Subcutaneous abdominal adipose tissue (tissue), 5 donors: ENCODE measurements at regions not wholly inside any gene's neighbourhood (a gene's known extent, or its start where the extent isn't known, plus 50 kb on each side); places are given as distances from the start of the nearest gene placed in this dataset.
"Not testable (repeated sequence)": the region's sequence is repeated elsewhere in the genome, so short reads cannot be mapped to it uniquely, and the experiment has no call there.

Experiments used
- H3K27ac ChIP-seq: one replicate; pipeline ENCODE4 v1.7.0; 2013; ENCODE audit warnings: low read depth, mild to moderate bottlenecking, inconsistent platforms, low read length, moderate library complexity
- H3K27me3 ChIP-seq, 5 donors: one replicate each; pipeline ENCODE4 v1.7.0; 2013; ENCODE audit warnings: low read length in 5 of 5, inconsistent platforms in 1 of 5; ENCODE audit not compliant: control insufficient read depth in 5 of 5, insufficient read depth in 4 of 5
- H3K36me3 ChIP-seq, 5 donors: one replicate each; pipeline ENCODE4 v1.7.0; 2013; ENCODE audit warnings: low read length in 5 of 5; ENCODE audit not compliant: control insufficient read depth in 5 of 5, insufficient read depth in 5 of 5
- H3K4me1 ChIP-seq, 5 donors: one replicate each; pipeline ENCODE4 v1.7.0; 2013; ENCODE audit warnings: low read length in 5 of 5, mild to moderate bottlenecking in 3 of 5, moderate library complexity in 1 of 5; ENCODE audit not compliant: control insufficient read depth in 5 of 5, insufficient read depth in 5 of 5
- H3K4me3 ChIP-seq, 5 donors: one replicate each; pipeline ENCODE4 v1.7.0; 2013; ENCODE audit warnings: low read length in 5 of 5, low read depth in 1 of 5
- H3K9ac ChIP-seq, 5 donors: one replicate each; pipeline ENCODE4 v1.7.0; 2013; ENCODE audit warnings: low read length in 5 of 5, mild to moderate bottlenecking in 4 of 5, moderate library complexity in 3 of 5
- H3K9me3 ChIP-seq, 5 donors: one replicate each; pipeline ENCODE4 v1.7.0; 2013; ENCODE audit warnings: low read length in 5 of 5; ENCODE audit not compliant: control insufficient read depth in 5 of 5
- donor health status: healthy.
- donor health status: healthy.
- donor health status: healthy.
- donor health status: healthy.
- donor health status: healthy.

DNA sequence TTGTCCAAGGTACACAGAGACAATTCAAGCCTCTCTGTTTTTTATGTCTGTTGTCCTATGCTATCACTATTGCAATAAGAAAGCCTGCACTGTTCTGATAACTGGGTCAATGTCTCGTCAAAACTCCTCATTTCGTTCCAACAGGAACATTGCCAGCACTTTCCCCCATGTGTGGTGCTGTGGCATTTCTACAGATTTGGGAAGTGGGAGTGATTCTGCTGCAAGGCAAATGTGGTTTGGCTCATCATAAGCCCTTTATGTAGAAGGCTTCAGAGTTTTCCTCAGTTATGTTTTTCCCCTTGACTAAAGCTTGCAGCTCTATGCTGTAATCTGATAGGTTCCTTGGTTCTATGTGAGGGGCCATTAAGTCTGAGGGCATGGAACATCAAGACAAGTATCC lies 324.1 kb upstream of the TCF4 start:
- Histone ChIP-seq H3K27me3 (no peaks in the 10 kb centered on the region), H3K4me1 (peaks cover 0 to 7% (median 3%) of the 10 kb centered on the region in 5 donors), H3K4me3 (no peak overlapping the region), H3K9me3 (no peaks in the 10 kb centered on the region), H3K36me3 (no peaks in the 10 kb centered on the region), H3K9ac (no peak overlapping the region), H3K27ac (no peak overlapping the region)

DNA sequence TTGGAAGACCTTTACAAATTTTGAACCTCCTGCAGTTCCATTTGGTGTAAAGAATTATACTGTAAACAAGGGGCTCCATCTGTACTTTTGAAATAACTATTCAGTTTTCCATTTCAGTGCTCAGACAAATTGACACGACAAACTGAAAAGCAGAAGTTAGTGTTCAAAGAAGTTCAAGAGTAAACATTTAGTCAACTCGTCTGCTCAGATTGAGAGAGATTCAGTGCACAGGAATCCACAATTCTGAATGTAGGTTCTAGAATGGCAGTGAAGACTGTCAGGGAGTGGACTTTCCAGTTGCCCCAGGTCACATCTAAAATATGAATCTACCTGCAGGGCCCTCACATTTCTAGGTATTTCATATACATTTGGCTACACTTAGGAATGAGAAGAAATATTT lies 322.3 kb upstream of the TCF4 start:
- no peak overlapping the region for H3K4me3 ChIP-seq
- H3K9ac ChIP-seq: no peak overlapping the region
- H3K36me3 ChIP-seq: no peaks in the 10 kb centered on the region
- H3K4me1 ChIP-seq: peaks cover 0 to 7% (median 3%) of the 10 kb centered on the region in 5 donors
- H3K27ac ChIP-seq: no peak overlapping the region
- no peaks in the 10 kb centered on the region for H3K27me3 ChIP-seq
- H3K9me3 ChIP-seq: no peaks in the 10 kb centered on the region

DNA sequence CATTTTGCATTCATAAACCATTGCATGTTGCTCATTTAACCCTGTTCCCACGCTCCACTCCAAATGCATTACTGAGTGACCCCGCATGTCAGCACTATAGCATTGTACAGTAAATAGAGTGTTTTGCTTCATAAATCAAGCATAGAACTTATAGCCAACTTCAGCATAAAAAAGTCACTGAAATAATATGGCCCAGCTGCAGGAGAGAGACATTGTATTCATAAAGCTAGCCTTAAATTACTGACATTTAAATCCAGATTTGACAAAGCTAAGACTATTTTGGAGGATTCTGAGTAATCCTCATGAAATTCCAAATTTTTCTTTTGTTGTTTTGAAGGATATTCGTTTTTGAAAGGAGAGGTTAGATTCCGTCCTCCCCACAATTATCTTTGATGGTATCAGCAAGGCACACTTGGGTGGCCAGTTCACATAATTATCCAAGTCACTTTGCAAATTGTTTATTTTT lies 320.9 kb upstream of the TCF4 start:
- Histone ChIP-seq H3K4me1 (peaks cover 0 to 7% (median 3%) of the 10 kb centered on the region in 5 donors), H3K9ac (no peak overlapping the region), H3K9me3 (no peaks in the 10 kb centered on the region), H3K27me3 (no peaks in the 10 kb centered on the region), H3K4me3 (no peak overlapping the region), H3K27ac (no peak overlapping the region), H3K36me3 (no peaks in the 10 kb centered on the region)

DNA sequence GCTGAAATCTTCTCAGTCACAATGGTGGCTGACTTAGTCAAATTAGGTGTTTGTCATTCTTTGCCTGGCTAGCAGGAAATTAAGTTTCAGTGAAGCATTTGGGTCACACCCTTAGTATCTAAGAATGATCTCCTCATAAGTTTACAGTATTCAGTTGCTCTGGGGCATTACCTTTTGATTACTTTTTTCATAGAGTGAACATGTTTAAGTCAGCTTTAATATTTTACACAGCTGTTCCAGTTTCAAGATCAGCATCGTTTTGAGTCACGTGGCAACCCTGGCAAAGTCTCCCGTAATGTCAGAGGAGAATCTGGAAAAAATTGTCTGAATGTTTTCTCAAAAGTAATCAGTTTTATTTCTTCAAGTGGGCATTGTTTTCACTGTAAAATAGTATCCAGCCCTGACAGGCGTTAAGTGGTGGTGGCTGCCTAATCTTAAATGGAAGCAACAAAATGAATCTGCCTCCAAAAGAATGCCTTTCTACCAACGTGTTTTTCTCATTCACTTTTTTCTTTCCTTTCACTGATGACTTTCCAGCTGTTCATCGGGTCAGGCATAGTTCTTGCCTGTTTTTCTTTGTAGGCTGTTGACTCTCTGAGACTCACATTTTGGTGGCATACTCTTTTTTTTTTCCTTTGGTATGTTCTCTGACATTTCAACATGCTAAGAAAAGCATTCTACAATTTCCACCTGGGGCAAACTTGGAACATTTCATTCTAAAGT lies 319.6 kb upstream of the TCF4 start:
- Histone ChIP-seq H3K4me3 (peak overlapping the region in 1 of 5 donors; percentile 29), H3K4me1 (peaks cover 0 to 7% (median 3%) of the 10 kb centered on the region in 5 donors), H3K36me3 (no peaks in the 10 kb centered on the region), H3K9ac (peak overlapping the region in 1 of 5 donors; percentile 30), H3K27me3 (no peaks in the 10 kb centered on the region), H3K9me3 (no peaks in the 10 kb centered on the region), H3K27ac (no peak overlapping the region)

DNA sequence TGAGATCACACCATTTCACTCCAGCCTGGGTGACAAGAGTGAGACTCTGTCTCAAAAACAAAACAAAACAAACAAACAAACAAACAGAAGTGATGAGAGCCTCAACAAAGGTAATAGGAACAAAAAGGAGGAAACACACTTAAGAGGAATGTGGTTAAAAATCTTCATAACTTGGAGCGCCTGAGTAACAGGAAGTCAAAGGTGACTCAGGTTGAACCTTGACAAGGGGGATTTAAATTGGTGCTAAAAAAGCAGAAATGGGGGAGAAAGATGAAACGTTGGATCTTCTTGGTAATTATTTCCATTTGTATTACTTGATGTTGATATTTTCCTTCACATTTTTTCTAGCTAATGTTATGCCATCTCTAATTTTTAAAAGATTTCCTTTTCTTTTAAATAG lies 318.5 kb upstream of the TCF4 start:
- Histone ChIP-seq H3K36me3 (no peaks in the 10 kb centered on the region), H3K27ac (no peak overlapping the region), H3K4me1 (peaks cover 0 to 7% (median 3%) of the 10 kb centered on the region in 5 donors), H3K9me3 (no peaks in the 10 kb centered on the region), H3K27me3 (no peaks in the 10 kb centered on the region), H3K9ac (no peak overlapping the region), H3K4me3 (no peak overlapping the region)

DNA sequence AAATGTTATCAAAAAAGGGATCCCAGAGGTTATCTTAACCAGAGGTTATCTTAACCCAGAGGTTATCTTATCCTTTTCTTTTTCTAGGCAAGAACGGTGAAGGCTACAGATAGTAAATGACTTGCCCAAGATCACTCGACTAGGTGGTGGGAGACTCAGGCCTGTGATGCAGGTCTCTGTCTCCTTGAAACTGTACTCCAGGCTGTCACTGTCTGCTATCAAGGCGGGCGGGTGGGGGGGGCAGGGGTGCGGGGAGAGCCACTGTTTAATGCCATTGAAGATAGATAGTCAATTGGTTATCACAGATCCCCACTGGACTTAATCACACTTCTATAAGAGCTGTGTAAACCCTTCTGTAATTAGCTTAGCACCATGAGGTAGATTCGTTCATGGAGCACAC lies 315.9 kb upstream of the TCF4 start:
- peaks cover 0 to 7% (median 3%) of the 10 kb centered on the region in 5 donors for H3K4me1 ChIP-seq
- H3K9ac ChIP-seq: no peak overlapping the region
- H3K4me3 ChIP-seq: no peak overlapping the region
- H3K27me3 ChIP-seq: no peaks in the 10 kb centered on the region
- no peak overlapping the region for H3K27ac ChIP-seq
- no peaks in the 10 kb centered on the region for H3K9me3 ChIP-seq
- H3K36me3 ChIP-seq: no peaks in the 10 kb centered on the region

DNA sequence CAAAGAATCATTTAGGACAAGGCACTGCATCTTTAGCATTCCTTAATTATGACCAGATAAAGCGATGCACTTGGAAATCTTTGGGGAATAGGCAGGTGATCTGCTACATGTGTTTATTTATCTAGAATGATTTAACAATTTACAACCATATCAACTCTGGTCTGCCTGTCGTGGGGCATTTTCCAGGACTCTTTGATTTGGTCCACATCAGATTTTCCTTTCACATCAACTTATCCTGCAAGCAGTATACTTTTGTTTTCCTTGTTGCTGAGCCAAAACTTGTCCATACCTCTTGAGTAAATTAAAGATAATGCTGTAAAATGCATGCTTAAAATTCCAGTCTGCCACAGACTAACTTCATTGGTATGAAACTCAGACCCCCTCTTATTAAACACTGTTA lies 312.4 kb upstream of the TCF4 start:
- Histone ChIP-seq H3K4me1 (no peaks in the 10 kb centered on the region), H3K4me3 (no peak overlapping the region), H3K27ac (no peak overlapping the region), H3K9me3 (no peaks in the 10 kb centered on the region), H3K36me3 (no peaks in the 10 kb centered on the region), H3K27me3 (no peaks in the 10 kb centered on the region), H3K9ac (no peak overlapping the region)

DNA sequence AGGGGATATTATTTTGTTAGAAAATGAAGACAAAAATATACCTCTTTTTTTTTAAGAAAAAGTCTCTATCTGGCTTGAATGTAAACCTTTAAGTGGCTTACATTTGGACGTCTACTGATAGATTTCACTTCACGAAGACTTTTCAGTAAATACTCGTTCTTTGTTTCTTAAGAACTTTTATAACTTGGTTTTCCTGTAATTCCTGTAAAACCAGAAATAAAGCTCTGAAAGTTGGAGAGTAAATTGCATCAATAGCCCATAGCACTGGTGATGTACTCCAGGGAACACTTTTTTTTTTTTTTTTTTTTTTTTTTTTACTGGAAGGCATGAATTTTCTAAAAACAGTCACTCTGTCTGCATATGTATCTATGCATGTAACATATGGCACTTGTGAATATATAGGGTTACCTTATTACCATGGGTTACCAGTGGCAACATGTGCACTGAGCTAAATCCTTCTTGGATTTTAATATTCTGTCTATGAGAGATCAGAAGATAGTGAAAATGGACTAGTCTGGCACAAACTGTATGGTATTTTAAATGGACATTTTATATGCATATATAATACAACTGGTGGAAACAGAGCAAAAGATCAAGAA lies 309.2 kb upstream of the TCF4 start:
- Histone ChIP-seq H3K4me1 (no peaks in the 10 kb centered on the region), H3K9ac (no peak overlapping the region), H3K4me3 (no peak overlapping the region), H3K27ac (no peak overlapping the region), H3K9me3 (no peaks in the 10 kb centered on the region), H3K27me3 (no peaks in the 10 kb centered on the region), H3K36me3 (no peaks in the 10 kb centered on the region)

DNA sequence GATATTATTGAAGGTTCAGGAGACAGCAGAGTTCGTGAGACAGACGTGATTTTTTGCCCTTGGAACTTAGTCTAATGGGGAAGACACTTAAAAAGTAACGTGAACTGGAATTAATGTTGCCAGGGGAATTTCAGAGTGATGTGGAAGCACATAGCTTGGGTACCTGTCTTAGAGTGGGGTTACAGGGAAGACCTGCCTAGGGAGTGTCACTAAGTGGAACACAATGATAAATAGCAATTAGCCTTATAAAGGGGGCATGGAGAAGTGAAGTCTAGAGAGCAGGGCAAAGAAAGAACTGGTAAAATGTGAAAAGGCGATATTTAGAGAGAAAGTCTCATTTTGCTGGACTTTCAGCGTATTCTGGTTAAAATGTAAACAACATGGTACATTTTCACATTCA lies 306.0 kb upstream of the TCF4 start:
- Histone ChIP-seq H3K4me3 (no peak overlapping the region), H3K27me3 (no peaks in the 10 kb centered on the region), H3K36me3 (no peaks in the 10 kb centered on the region), H3K9me3 (no peaks in the 10 kb centered on the region), H3K27ac (no peak overlapping the region), H3K9ac (no peak overlapping the region), H3K4me1 (no peaks in the 10 kb centered on the region)

DNA sequence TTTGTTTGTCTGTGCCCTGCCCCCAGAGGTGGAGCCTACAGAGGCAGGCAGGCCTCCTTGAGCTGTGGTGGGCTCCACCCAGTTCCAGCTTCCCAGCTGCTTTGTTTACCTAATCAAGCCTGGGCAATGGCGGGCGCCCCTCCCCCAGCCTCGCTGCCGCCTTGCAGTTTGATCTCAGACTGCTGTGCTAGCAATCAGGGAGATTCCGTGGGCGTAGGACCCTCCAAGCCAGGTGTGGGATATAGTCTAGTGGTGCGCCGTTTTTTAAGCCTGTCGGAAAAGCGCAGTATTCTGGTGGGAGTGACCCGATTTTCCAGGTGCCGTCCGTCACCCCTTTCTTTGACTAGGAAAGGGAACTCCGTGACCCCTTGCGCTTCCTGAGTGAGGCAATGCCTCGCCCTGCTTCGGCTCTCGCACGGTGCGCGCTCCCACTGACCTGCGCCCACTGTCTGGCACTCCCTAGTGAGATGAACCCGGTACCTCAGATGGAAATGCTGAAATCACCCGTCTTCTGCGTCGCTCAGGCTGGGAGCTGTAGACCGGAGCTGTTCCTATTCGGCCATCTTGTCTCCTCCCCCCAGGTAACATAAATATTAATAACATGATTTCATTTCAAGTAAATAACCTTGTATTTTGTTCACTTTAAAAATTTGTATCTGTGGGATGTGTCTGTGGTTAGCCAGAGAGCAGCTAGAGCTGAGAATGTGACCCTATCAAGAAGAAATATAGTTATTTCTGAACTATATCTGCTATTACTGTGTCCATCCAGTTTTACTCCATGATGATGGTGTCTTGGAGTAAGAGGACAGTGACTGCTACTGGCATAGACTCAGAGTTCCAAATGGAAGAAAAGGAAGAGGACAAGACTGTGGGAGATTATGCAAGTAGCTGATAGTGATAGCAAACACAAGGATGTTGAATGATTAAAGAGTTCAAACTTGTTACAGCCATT lies 305.1 kb upstream of the TCF4 start:
- H3K36me3 ChIP-seq, H3K9me3 ChIP-seq, H3K9ac ChIP-seq, H3K27ac ChIP-seq, H3K4me1 ChIP-seq, H3K4me3 ChIP-seq, H3K27me3 ChIP-seq: not testable (repeated sequence)
